ENCODE measurements at regions not wholly inside any gene's neighbourhood (a gene's known extent, or its start where the extent isn't known, plus 50 kb on each side); places are given as distances from the start of the nearest gene placed in this dataset.

GRCh38 chr3:20524328-20524727, 338.3 kb upstream of the SGO1 start:
- Histone ChIP-seq H2AFZ (ENCODE audit: low read depth, low read length, poor library complexity, severe bottlenecking) (no peak overlapping the region), H3K4me2 (ENCODE audit: low read length) (no peak overlapping the region), H3K36me3 (ENCODE audit: control insufficient read depth in 1 of 2, insufficient read depth in 2 of 2, low read length in 2 of 2) (no peaks in the 10 kb centered on the region), H3K9me2 (ENCODE audit: insufficient read depth) (no peaks in the 10 kb centered on the region), H3K79me2 (ENCODE audit: insufficient read depth, low read length) (no peaks in the 10 kb centered on the region), H3K27me3 (ENCODE audit: insufficient read depth, low read length) (no peaks in the 10 kb centered on the region), H3K9ac (ENCODE audit: low read length) (no peak overlapping the region), H3K27ac (ENCODE audit: low read depth, low read length) (no peak overlapping the region), H4K20me1 (ENCODE audit: insufficient read depth) (no peaks in the 10 kb centered on the region), H3K4me1 (ENCODE audit: control insufficient read depth in 1 of 2, insufficient read depth in 2 of 2, low read length in 2 of 2) (no peaks in the 10 kb centered on the region), H3K4me3 (replicated peaks in 1 of 2; ENCODE audit: low read depth in 1 of 2, low read length in 2 of 2) (no peak overlapping the region), H3K9me3 (ENCODE audit: control insufficient read depth in 1 of 2, insufficient read depth in 1 of 2, low read depth in 1 of 2, low read length in 2 of 2) (peaks cover 0 to 4% of the 10 kb centered on the region in 2 experiments; a peak in 2 of 4 replicates)
- ChIA-PET CTCF (no interaction called here), POLR2A (no interaction called here), RAD21 (ENCODE audit: low non-redundant PET in 1 of 2, low total read pairs in 2 of 2, uncharacterized antibody in 2 of 2, unreplicated experiment in 2 of 2) (no interaction called here)
- no peak for ATAC-seq
- no TSS peak for BruUV-seq (replicated peaks)
- no peak for TF ChIP-seq JUND (IDR thresholded peaks at IDR 0.05)
- TF ChIP-seq ELF1 (IDR thresholded peaks at IDR 0.05; ENCODE audit: borderline replicate concordance, low read depth), result no peak
- no peak for TF ChIP-seq SIN3A (IDR thresholded peaks at IDR 0.05; ENCODE audit: low read depth)
- no peak for TF ChIP-seq CEBPB (IDR thresholded peaks at IDR 0.05; ENCODE audit: low read depth)
- TF ChIP-seq ZFX (IDR thresholded peaks at IDR 0.05), result no peak
- TF ChIP-seq CTCF (IDR thresholded peaks at IDR 0.05 in 2 of 3, conservative IDR thresholded peaks at IDR 0.05 in 1 of 3; ENCODE audit: borderline replicate concordance in 1 of 3, insufficient read depth in 1 of 3, low read depth in 2 of 3, low read length in 2 of 3), result no peak
- TF ChIP-seq SRF (IDR thresholded peaks at IDR 0.05; ENCODE audit: low read depth), result no peak
- no peak for TF ChIP-seq ZBTB33 (IDR thresholded peaks at IDR 0.05; ENCODE audit: extremely low read depth, insufficient replicate concordance, low read length)
- TF ChIP-seq EGR1 (IDR thresholded peaks at IDR 0.05; ENCODE audit: low read depth), result no peak
- no peak for DNase-seq (ENCODE audit: low read depth, low spot score)
- intact Hi-C loops (cut with micrococcal nuclease), result no loop called here

Data from HCT116 (cell line).